ENCODE measurements at regions not wholly inside any gene's neighbourhood (a gene's known extent, or its start where the extent isn't known, plus 50 kb on each side); places are given as distances from the start of the nearest gene placed in this dataset.
A peak's percentile ranks its signal among the peaks of the same experiment; 100 is the strongest.

DNA sequence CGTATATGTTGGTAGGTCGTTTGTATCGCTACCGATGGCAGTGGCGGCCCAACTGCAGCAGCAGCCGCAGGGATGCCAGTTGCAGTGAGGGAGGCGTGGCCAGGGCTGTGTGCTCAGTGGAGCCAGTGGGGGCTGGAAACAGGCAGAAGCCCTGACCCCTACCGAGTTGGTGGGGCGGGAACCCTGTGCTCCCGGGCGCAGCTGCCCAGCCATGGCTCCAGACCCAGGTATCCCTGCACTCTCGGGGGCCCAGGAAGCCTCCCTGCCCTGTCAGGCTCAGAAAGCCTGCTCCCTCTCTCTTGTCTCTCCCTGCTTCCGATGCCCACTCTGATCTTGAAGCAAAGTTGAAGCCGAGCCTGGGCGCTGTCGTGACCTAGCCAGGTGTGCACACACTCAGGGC, 78.6 kb upstream of the ITGB1 start:
- H4K8ac ChIP-seq (ENCODE audit: extremely low read depth, insufficient read depth, low read length), result peak overlapping the region; percentile 76
- H3K4me3 ChIP-seq (ENCODE audit: extremely low read depth in 1 of 4, insufficient read depth in 2 of 4, low read depth in 3 of 4, low read length in 4 of 4), result no peak overlapping the region
- H3K23me2 ChIP-seq (ENCODE audit: low read depth, low read length), result no peaks in the 10 kb centered on the region
- H2AK5ac ChIP-seq (ENCODE audit: low read depth, low read length), result no peak overlapping the region
- H3K9me3 ChIP-seq (ENCODE audit: insufficient read depth in 2 of 2, low read depth in 1 of 2, low read length in 1 of 2), result no peaks in the 10 kb centered on the region
- no peak overlapping the region for H4K5ac ChIP-seq (ENCODE audit: insufficient read length, low read depth, low read length)
- H4K91ac ChIP-seq (replicated peaks; ENCODE audit: insufficient read length, low read length), result no peak overlapping the region
- no peak overlapping the region for H3K56ac ChIP-seq (replicated peaks; ENCODE audit: insufficient read length, low read depth, low read length)
- H3K4me2 ChIP-seq (ENCODE audit: insufficient read depth in 1 of 2, low read depth in 2 of 2, low read length in 2 of 2), result no peak overlapping the region
- H3K36me3 ChIP-seq (ENCODE audit: control insufficient read depth in 2 of 4, insufficient read depth in 4 of 4, low read length in 3 of 4), result no peaks in the 10 kb centered on the region
- H3K79me1 ChIP-seq (ENCODE audit: low read depth, low read length), result no peaks in the 10 kb centered on the region
- no peak overlapping the region for H3K18ac ChIP-seq (ENCODE audit: extremely low read depth, low read length)
- no peaks in the 10 kb centered on the region; a peak in 1 of 7 replicates for H3K27me3 ChIP-seq (replicated peaks in 1 of 4; ENCODE audit: control insufficient read depth in 3 of 4, extremely low read depth in 1 of 4, insufficient read depth in 3 of 4, low read length in 3 of 4)
- FAIRE-seq (no peak), DNase-seq (ENCODE audit: low read depth in 1 of 2, low spot score in 2 of 2) (peak in 1 of 2 experiments; percentile 39)
- H3K27ac ChIP-seq (ENCODE audit: low read depth, low read length), result no peak overlapping the region
- H2BK12ac ChIP-seq (ENCODE audit: low read depth, low read length), result no peak overlapping the region; the same call in 1 of the 2 replicates
- H3K23ac ChIP-seq (ENCODE audit: insufficient read length), result no peak overlapping the region
- no peaks in the 10 kb centered on the region for H4K20me1 ChIP-seq (replicated peaks in 1 of 2; ENCODE audit: control insufficient read depth in 1 of 2, insufficient read depth in 2 of 2, low read length in 2 of 2)
- no peak overlapping the region for H2BK15ac ChIP-seq (ENCODE audit: low read length)
- POLR2A ChIA-PET (ENCODE audit: partially characterized antibody), result no interaction called here
- H2BK5ac ChIP-seq (ENCODE audit: low read depth, low read length), result peak overlapping the region; percentile 2; the same call in 1 of the 2 replicates
- no peak overlapping the region for H2AFZ ChIP-seq (ENCODE audit: low read length)
- H3K9ac ChIP-seq (replicated peaks in 1 of 4; ENCODE audit: extremely low read depth in 1 of 4, low read depth in 3 of 4, low read length in 3 of 4), result no peak overlapping the region
- no peaks in the 10 kb centered on the region for H3K79me2 ChIP-seq (ENCODE audit: control insufficient read depth in 1 of 2, insufficient read depth in 2 of 2, low read length in 2 of 2)
- H2BK120ac ChIP-seq (replicated peaks; ENCODE audit: low read depth, low read length), result no peak overlapping the region
- CTCF ChIA-PET (ENCODE audit: partially characterized antibody), result no interaction called here
- no peak overlapping the region for H3K14ac ChIP-seq (ENCODE audit: insufficient read length)
- H2BK20ac ChIP-seq (ENCODE audit: low read length), result no peak overlapping the region
- WGBS, 2 experiments (ENCODE audit: extremely low coverage in 1 of 2, insufficient coverage in 1 of 2, insufficient read length in 1 of 2, insufficient replicate concordance in 2 of 2, low coverage in 1 of 2, low lambda C conversion rate in 2 of 2, missing lambda C conversion rate in 1 of 2), result 88% methylated on average over 15 of the region's 16 CpGs; no CpG with 5 or more reads in 1 of the 2 experiments
- no peak overlapping the region for H3K4ac ChIP-seq (replicated peaks; ENCODE audit: insufficient read length, low read depth, low read length)
- peaks cover 0 to 9% (median 2%) of the 10 kb centered on the region in 4 experiments; a peak in 4 of 7 replicates for H3K4me1 ChIP-seq (replicated peaks in 1 of 4; ENCODE audit: control insufficient read depth in 3 of 4, insufficient read depth in 4 of 4, low read length in 3 of 4)
- no peak for TF ChIP-seq RBBP5 (IDR thresholded peaks at IDR 0.05; ENCODE audit: borderline replicate concordance, low read depth, low read length)
- TF ChIP-seq RFX5 (IDR thresholded peaks at IDR 0.05; ENCODE audit: borderline replicate concordance, low read depth, low read length), result no peak
- TF ChIP-seq POU5F1 (IDR thresholded peaks at IDR 0.05; ENCODE audit: low read depth, low read length), result no peak
- TF ChIP-seq TAF7 (optimal IDR thresholded peaks at IDR 0.05; ENCODE audit: borderline replicate concordance, low read depth, low read length), result no peak
- TF ChIP-seq RAD21 (IDR thresholded peaks at IDR 0.05 in 1 of 2, conservative IDR thresholded peaks at IDR 0.05 in 1 of 2; ENCODE audit: low read depth in 2 of 2, low read length in 2 of 2), result no peak
- TF ChIP-seq, protein P1, sequence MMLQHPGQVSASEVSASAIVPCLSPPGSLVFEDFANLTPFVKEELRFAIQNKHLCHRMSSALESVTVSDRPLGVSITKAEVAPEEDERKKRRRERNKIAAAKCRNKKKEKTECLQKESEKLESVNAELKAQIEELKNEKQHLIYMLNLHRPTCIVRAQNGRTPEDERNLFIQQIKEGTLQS (IDR thresholded peaks at IDR 0.05; ENCODE audit: insufficient read depth, low read depth, low read length), result no peak
- no peak for TF ChIP-seq EP300 (IDR thresholded peaks at IDR 0.05; ENCODE audit: borderline replicate concordance in 1 of 2, low read depth in 2 of 2, low read length in 2 of 2)
- TF ChIP-seq JUND (IDR thresholded peaks at IDR 0.05; ENCODE audit: low read length), result no peak
- no peak for TF ChIP-seq SIRT6 (IDR thresholded peaks at IDR 0.05; ENCODE audit: low read length)
- TF ChIP-seq SIN3A (conservative IDR thresholded peaks at IDR 0.05 in 1 of 2, IDR thresholded peaks at IDR 0.05 in 1 of 2; ENCODE audit: low read depth in 1 of 2, low read length in 2 of 2), result no peak
- no peak for TF ChIP-seq HDAC2 (IDR thresholded peaks at IDR 0.05; ENCODE audit: borderline replicate concordance in 1 of 2, low read depth in 2 of 2, low read length in 2 of 2)
- TF ChIP-seq, protein P2, sequence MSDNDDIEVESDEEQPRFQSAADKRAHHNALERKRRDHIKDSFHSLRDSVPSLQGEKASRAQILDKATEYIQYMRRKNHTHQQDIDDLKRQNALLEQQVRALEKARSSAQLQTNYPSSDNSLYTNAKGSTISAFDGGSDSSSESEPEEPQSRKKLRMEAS (IDR thresholded peaks at IDR 0.05), result no peak

Measured in H1 (cell line).